AG09309 (cell line): ENCODE measurements at regions not wholly inside any gene's neighbourhood (a gene's known extent, or its start where the extent isn't known, plus 50 kb on each side); places are given as distances from the start of the nearest gene placed in this dataset.

Experiments
- DNase-seq: peaks from one replicate; pipeline ENCODE4 v3.0.0-alpha.2; 2010; ENCODE audit warnings: low read depth
- H3K4me3 ChIP-seq: 2 replicates; pipeline ENCODE4 v1.5.1; 2011; ENCODE audit warnings: mild to moderate bottlenecking, low read depth, low read length, moderate library complexity; ENCODE audit not compliant: control insufficient read depth
- TF ChIP-seq, protein P1 (sequence below): IDR thresholded peaks from 2 replicates; pipeline ENCODE4 v1.5.1; 2011; ENCODE audit warnings: mild to moderate bottlenecking, low read depth, low read length, inconsistent platforms; ENCODE audit not compliant: insufficient read depth, control insufficient read depth; ENCODE audit errors: missing control alignments

DNA sequence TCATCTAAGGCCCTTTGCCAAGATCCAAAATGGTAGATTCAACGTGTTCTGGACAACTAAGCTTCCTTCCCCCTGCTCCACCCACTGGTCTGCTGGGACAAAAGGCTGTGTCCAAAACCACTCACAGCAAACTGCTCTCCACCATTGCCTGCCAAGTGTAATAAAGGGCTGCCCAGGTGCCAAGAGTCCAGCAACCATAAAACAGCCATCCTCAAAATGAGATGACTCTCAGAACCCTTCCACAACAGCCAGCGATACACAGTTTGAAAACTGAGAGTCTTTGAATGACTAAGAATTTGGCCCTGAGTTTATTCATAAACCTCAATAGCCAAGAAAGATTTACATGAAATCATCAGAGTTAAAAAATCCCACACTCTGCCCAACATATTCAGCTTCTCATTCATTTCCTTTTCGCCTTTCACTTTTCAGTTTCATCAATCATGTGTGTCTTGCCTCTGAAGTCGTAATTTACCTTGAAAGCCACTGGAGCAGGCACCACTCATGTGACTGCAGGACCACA is 658.1 kb upstream of the MGMT start:
- H3K4me3 ChIP-seq, result no peak overlapping the region
- DNase-seq, result no peak
- TF ChIP-seq, protein P1, sequence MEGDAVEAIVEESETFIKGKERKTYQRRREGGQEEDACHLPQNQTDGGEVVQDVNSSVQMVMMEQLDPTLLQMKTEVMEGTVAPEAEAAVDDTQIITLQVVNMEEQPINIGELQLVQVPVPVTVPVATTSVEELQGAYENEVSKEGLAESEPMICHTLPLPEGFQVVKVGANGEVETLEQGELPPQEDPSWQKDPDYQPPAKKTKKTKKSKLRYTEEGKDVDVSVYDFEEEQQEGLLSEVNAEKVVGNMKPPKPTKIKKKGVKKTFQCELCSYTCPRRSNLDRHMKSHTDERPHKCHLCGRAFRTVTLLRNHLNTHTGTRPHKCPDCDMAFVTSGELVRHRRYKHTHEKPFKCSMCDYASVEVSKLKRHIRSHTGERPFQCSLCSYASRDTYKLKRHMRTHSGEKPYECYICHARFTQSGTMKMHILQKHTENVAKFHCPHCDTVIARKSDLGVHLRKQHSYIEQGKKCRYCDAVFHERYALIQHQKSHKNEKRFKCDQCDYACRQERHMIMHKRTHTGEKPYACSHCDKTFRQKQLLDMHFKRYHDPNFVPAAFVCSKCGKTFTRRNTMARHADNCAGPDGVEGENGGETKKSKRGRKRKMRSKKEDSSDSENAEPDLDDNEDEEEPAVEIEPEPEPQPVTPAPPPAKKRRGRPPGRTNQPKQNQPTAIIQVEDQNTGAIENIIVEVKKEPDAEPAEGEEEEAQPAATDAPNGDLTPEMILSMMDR, result no peak

DNA sequence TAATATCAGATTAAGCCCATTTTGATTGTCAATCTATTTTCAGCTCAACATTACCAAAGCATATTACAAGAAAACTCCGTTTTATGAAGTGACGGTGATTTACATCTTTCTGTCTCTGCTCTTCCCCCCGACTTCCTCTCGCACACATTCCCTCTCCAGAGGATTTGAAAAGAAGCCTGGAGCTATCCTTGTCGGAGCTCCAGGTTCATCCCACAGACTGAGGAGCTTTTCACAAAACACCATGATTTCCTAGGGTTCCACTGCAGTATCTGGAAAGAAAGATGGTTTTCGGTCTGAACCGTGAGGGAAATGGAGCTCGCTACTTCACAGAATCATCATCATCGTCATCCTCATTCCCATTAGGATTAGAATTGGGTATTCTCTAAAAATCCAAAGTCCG is 655.5 kb upstream of the MGMT start:
- DNase-seq, result no peak
- TF ChIP-seq, protein P1, result no peak
- no peak overlapping the region for H3K4me3 ChIP-seq

DNA sequence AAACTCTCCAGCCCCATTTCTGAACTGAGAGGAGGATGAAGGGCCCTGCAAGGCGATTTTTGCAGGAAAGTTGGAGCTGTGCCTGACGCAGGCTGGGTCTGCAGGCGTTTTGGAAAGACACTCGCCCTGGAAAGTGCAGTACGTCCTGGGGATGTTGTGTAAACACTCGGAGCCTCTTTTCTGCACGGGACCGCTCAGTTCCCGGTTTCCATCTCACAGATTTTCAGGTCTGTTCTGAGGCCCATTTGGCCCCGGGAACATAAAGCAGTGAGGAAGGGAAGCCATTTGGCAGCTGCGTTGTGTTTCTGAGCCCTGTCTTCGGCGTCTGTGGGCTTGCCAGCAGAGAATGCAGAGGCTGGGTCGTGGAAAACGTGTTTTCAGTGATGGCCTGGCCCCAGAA is 655.0 kb upstream of the MGMT start:
- DNase-seq, result no peak
- TF ChIP-seq, protein P1, result no peak
- H3K4me3 ChIP-seq, result no peak overlapping the region

DNA sequence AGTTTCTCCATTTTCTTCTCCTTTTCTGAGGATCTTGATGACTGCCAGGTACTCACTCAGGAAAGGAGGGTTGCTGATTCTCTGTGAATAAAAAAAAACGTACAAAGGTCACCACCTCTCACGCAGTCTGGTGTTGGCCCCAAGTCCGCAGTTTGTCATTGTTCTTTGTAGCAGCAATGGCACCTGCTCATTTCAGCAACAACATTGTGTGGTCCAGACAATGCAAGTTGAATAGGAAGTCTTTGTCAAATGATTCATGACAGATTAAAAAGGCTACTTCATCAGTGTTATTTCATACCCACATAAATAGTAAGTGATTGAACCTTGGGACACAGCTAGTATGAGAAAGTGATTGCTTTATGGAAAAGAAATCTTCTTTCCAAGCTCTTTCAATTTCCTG is 653.5 kb upstream of the MGMT start:
- no peak for DNase-seq
- TF ChIP-seq, protein P1, result no peak
- H3K4me3 ChIP-seq, result no peak overlapping the region

DNA sequence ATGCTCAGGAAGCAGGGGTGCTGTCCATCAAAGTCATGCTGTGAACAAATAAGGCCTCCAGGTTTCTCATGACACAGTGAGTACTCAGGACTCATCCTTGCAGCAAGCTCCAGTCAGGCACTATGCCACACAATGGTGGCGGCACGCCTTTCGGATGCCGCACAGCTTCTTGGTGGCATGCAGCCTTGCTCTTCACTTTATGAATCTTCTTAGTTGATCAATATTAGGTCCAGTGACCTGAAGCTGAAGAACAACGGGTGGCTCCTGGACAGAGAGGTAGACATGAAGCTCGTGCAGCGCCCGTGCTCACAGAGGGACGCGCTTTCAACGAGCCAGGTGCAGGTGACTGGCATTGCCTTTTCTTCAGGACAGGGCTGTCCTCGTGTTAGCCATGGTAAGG is 653.0 kb upstream of the MGMT start:
- TF ChIP-seq, protein P1, result no peak
- H3K4me3 ChIP-seq, result no peak overlapping the region

DNA sequence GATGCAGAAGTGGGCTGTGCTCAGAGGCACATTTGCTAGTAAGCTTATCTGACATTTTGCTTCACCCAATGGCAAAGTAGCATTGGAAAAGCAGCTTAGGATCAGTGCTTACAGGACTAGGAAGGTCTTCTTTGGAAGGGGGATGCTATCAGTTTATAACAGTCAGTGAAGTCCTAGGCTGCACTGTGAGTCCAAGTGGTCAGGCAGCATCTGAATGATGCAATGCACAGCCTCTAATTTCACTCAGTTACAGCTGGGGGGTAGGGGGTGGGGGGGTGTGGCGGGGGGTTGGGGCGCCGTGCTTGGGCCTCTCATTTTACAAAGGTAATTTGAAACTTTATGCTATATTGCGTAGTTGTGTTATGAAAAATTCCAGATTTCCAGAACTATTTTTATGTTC is 652.3 kb upstream of the MGMT start:
- no peak for DNase-seq
- H3K4me3 ChIP-seq, result no peak overlapping the region
- TF ChIP-seq, protein P1, result no peak

More for the DNA sequence above, 653.0 kb upstream of the MGMT start:
- DNase-seq, result no peak

DNA sequence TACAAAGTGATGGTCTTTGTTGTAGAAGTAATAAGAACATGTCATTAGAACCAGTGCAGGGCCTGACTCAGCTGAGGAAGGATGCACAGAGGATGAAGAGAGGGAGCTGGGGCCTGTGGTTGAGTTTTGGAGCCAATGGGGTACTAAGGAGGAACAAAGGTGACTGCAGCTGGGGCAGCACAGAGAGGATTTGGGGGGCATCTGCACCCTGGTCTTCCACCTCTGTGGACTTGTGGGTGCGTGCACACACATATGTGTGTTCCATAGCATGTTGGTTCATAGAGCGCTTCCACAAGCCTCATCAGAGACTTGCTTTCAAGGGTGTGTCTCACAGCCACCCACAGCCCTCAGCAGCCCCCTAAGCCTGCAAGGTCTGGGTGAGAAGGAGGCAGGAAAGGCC is 650.3 kb upstream of the MGMT start:
- no peak for DNase-seq
- TF ChIP-seq, protein P1, result no peak
- H3K4me3 ChIP-seq, result no peak overlapping the region
